Endothelial cell (in vitro differentiated cells): ENCODE measurements at regions not wholly inside any gene's neighbourhood (a gene's known extent, or its start where the extent isn't known, plus 50 kb on each side); places are given as distances from the start of the nearest gene placed in this dataset.

Experiments
- DNase-seq: peaks from one replicate; pipeline ENCODE4 v3.0.0; 2021; ENCODE audit warnings: low spot score
- H3K27ac Mint-ChIP-seq: one replicate; pipeline ENCODE4 v1.8.0; 2021; ENCODE audit warnings: mixed read lengths, inconsistent platforms; ENCODE audit not compliant: unreplicated experiment
- H3K27me3 Mint-ChIP-seq: one replicate; pipeline ENCODE4 v1.8.0; 2021; ENCODE audit warnings: mild to moderate bottlenecking, moderate library complexity, mixed read lengths, inconsistent platforms; ENCODE audit not compliant: unreplicated experiment
- H3K36me3 Mint-ChIP-seq: one replicate; pipeline ENCODE4 v1.8.0; 2021; ENCODE audit warnings: mild to moderate bottlenecking, low read depth, mixed read lengths, inconsistent platforms; ENCODE audit not compliant: unreplicated experiment
- H3K4me1 Mint-ChIP-seq: one replicate; pipeline ENCODE4 v1.8.0; 2021; ENCODE audit warnings: mild to moderate bottlenecking, mixed read lengths, inconsistent platforms; ENCODE audit not compliant: unreplicated experiment
- H3K4me3 Mint-ChIP-seq: one replicate; pipeline ENCODE4 v1.8.0; 2021; ENCODE audit warnings: mild to moderate bottlenecking, mixed read lengths, inconsistent platforms; ENCODE audit not compliant: unreplicated experiment
- H3K9me3 Mint-ChIP-seq: one replicate; pipeline ENCODE4 v1.8.0; 2021; ENCODE audit warnings: mixed read lengths, inconsistent platforms; ENCODE audit not compliant: unreplicated experiment
- TF ChIP-seq, protein P1 (sequence below): fragments of 200-600 bp; sonication (generic); IDR thresholded peaks from one replicate; pipeline ENCODE4 v1.5.0; 2021; ENCODE audit warnings: antibody characterized with exemption; ENCODE audit not compliant: unreplicated experiment

DNA sequence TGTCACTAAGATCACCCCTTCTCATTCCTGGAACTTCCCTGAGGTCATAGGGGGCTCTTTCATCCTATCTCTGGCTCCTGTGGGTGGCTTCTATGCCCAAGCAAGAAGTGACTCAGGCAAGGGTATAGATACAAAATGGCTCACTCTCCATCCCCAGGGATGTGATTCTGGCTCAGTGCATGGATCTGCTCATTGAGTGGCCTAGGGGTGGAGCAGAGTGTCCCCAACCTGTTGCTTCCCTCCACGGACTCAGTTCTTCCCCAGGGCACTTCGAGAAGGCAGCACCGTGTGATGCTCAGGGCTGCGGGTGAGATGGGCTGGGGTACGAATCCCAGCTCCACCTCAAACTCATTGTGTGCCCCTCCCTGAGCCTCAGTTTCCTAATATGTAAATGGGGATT lies 136.4 kb downstream of the PTPRS start:
- TF ChIP-seq, protein P1, sequence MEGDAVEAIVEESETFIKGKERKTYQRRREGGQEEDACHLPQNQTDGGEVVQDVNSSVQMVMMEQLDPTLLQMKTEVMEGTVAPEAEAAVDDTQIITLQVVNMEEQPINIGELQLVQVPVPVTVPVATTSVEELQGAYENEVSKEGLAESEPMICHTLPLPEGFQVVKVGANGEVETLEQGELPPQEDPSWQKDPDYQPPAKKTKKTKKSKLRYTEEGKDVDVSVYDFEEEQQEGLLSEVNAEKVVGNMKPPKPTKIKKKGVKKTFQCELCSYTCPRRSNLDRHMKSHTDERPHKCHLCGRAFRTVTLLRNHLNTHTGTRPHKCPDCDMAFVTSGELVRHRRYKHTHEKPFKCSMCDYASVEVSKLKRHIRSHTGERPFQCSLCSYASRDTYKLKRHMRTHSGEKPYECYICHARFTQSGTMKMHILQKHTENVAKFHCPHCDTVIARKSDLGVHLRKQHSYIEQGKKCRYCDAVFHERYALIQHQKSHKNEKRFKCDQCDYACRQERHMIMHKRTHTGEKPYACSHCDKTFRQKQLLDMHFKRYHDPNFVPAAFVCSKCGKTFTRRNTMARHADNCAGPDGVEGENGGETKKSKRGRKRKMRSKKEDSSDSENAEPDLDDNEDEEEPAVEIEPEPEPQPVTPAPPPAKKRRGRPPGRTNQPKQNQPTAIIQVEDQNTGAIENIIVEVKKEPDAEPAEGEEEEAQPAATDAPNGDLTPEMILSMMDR, result no peak
- no peak for DNase-seq
- H3K27ac Mint-ChIP-seq, result no peak overlapping the region

More for the DNA sequence above, 136.4 kb downstream of the PTPRS start:
- Mint-ChIP-seq H3K27me3 (no peaks in the 10 kb centered on the region), H3K9me3 (peaks cover 6% of the 10 kb centered on the region), H3K36me3 (peaks cover 5% of the 10 kb centered on the region), H3K4me3 (no peak overlapping the region), H3K4me1 (no peaks in the 10 kb centered on the region)
